KMS-11 (cell line): ENCODE measurements at regions not wholly inside any gene's neighbourhood (a gene's known extent, or its start where the extent isn't known, plus 50 kb on each side); places are given as distances from the start of the nearest gene placed in this dataset.

Source experiments
- H2AFZ ChIP-seq: fragments of 200-600 bp; sonication (generic); 2 replicates; pipeline ENCODE4 v1.6.1; 2016; ENCODE audit warnings: antibody characterized with exemption, mixed run types, low read depth
- H3K27ac ChIP-seq: fragments of 200-600 bp; sonication (generic); 2 replicates; pipeline ENCODE4 v1.6.1; 2016; ENCODE audit warnings: mild to moderate bottlenecking, mixed run types
- H3K27me3 ChIP-seq: fragments of 200-600 bp; sonication (generic); 2 replicates; pipeline ENCODE4 v1.6.1; 2017; ENCODE audit warnings: mild to moderate bottlenecking, low read depth, mixed run types, moderate library complexity; ENCODE audit not compliant: insufficient read depth
- H3K36me3 ChIP-seq: fragments of 200-600 bp; sonication (generic); 2 replicates; pipeline ENCODE4 v1.6.1; 2017; ENCODE audit warnings: mild to moderate bottlenecking, mixed run types; ENCODE audit not compliant: insufficient read depth
- H3K4me1 ChIP-seq: fragments of 200-600 bp; sonication (generic); 2 replicates; pipeline ENCODE4 v1.6.1; 2016; ENCODE audit warnings: mild to moderate bottlenecking, low read depth, mixed run types; ENCODE audit not compliant: poor library complexity, severe bottlenecking
- H3K4me2 ChIP-seq: fragments of 200-600 bp; sonication (generic); 2 replicates; pipeline ENCODE4 v1.7.0; 2016; ENCODE audit warnings: mild to moderate bottlenecking, mixed run types
- H3K4me3 ChIP-seq: fragments of 200-600 bp; sonication (generic); IDR thresholded peaks from 2 replicates; pipeline ENCODE4 v1.6.1; 2017; ENCODE audit warnings: low read depth, low read length, mixed read lengths; ENCODE audit not compliant: insufficient read depth
- H3K79me2 ChIP-seq: fragments of 200-600 bp; sonication (generic); 2 replicates; pipeline ENCODE4 v1.6.1; 2016; ENCODE audit warnings: low read depth, mixed run types; ENCODE audit not compliant: insufficient read depth
- H3K9ac ChIP-seq: fragments of 200-600 bp; sonication (generic); 2 replicates; pipeline ENCODE4 v1.6.1; 2016; ENCODE audit warnings: mild to moderate bottlenecking, mixed run types
- H4K20me1 ChIP-seq: fragments of 200-600 bp; sonication (generic); 2 replicates; pipeline ENCODE4 v1.6.1; 2016; ENCODE audit warnings: mild to moderate bottlenecking, mixed run types; ENCODE audit not compliant: insufficient read depth
- CTCF ChIP-seq: fragments of 200-600 bp; sonication (generic); conservative IDR thresholded peaks from 2 replicates; pipeline ENCODE4 v1.6.1; 2017; ENCODE audit warnings: low read depth, mild to moderate bottlenecking, antibody characterized with exemption, low read length, moderate library complexity, mixed read lengths

DNA sequence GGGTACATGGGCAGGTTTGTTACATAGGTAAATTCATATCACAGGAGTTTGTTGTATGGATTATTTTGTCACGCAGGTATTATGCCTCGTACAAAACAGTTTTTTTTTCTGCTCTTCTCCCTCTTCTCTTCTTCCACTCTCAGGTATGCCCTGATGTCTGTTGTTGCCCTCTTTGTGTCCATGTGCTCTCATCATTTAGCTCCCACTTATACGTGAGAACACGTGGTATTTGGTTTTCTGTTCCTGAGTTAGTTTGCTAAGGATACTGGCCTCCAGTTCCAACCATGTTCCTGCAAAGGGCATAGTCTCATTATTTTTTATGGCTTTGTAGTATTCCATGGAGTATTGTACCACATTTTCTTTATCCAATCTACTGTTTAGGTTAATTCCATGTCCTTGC is 65.7 kb downstream of the UNC5CL start:
- Histone ChIP-seq H4K20me1 (no peaks in the 10 kb centered on the region), H3K9ac (no peak overlapping the region), H3K4me1 (no peaks in the 10 kb centered on the region), H2AFZ (no peak overlapping the region), H3K36me3 (no peaks in the 10 kb centered on the region), H3K79me2 (no peaks in the 10 kb centered on the region), H3K4me3 (no peak overlapping the region), H3K27ac (no peak overlapping the region), H3K27me3 (no peaks in the 10 kb centered on the region), H3K4me2 (no peak overlapping the region)
- TF ChIP-seq CTCF: no peak

GRCh38 chr6:40972814-40973213 is 66.2 kb downstream of the UNC5CL start:
- TF ChIP-seq CTCF: no peak
- H3K4me3 ChIP-seq: no peak overlapping the region

DNA sequence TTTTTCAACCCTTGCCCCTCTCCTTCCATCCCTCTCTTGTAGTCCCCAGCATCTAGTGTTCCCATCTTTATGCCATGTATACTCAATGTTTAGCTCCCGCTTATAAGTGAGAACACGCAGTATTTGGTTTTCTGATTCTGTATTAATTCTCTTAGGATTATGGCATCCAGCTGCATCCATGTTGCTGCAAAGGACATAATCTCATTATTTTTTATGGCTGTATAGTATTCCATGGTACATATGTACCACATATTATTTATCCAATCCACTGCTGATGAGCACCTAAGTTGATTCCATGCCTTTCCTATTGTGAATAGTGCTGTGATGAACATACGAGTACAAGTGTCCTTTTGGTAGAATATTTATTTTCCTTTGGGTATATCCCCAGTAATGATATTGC is 66.8 kb downstream of the UNC5CL start:
- Histone ChIP-seq H4K20me1 (no peaks in the 10 kb centered on the region), H3K4me2 (no peak overlapping the region), H3K27me3 (no peaks in the 10 kb centered on the region), H3K79me2 (no peaks in the 10 kb centered on the region), H3K4me3 (no peak overlapping the region), H3K27ac (no peak overlapping the region), H3K36me3 (no peaks in the 10 kb centered on the region), H2AFZ (no peak overlapping the region), H3K9ac (no peak overlapping the region), H3K4me1 (no peaks in the 10 kb centered on the region)
- TF ChIP-seq CTCF: no peak

More at GRCh38 chr6:40972814-40973213, 66.2 kb downstream of the UNC5CL start:
- no peak overlapping the region for H3K27ac ChIP-seq
- no peak overlapping the region for H2AFZ ChIP-seq
- H3K4me1 ChIP-seq: no peaks in the 10 kb centered on the region
- H4K20me1 ChIP-seq: no peaks in the 10 kb centered on the region
- no peak overlapping the region for H3K4me2 ChIP-seq
- no peaks in the 10 kb centered on the region for H3K27me3 ChIP-seq
- no peaks in the 10 kb centered on the region for H3K36me3 ChIP-seq
- no peaks in the 10 kb centered on the region for H3K79me2 ChIP-seq
- H3K9ac ChIP-seq: no peak overlapping the region

GRCh38 chr6:40968620-40969164 is 70.3 kb downstream of the UNC5CL start:
- no peak overlapping the region for H2AFZ ChIP-seq
- no peaks in the 10 kb centered on the region for H3K79me2 ChIP-seq
- no peak overlapping the region for H3K4me3 ChIP-seq
- H3K27ac ChIP-seq: no peak overlapping the region
- no peaks in the 10 kb centered on the region for H3K4me1 ChIP-seq
- no peaks in the 10 kb centered on the region for H3K36me3 ChIP-seq
- H3K27me3 ChIP-seq: no peaks in the 10 kb centered on the region
- H4K20me1 ChIP-seq: no peaks in the 10 kb centered on the region
- TF ChIP-seq CTCF: no peak
- H3K4me2 ChIP-seq: no peak overlapping the region
- H3K9ac ChIP-seq: no peak overlapping the region

DNA sequence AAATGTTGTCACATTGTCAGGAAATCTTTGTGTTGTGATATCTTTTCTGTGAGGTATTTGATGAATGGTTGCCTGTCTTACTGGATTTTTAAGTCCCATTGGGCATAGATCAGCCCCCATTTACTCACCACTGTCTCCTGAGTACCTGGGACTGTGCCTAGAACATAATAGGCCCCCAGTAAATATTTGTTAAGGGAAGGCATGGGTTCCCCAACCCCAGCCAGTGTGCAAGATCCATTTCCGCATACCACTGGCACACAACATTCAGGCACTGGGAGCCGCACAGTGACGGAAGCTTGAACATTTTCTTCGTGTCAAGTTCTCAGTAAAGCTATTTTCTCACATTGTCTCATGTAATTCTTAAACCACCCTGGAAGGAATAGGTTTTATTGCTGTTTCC is 72.2 kb downstream of the UNC5CL start:
- Histone ChIP-seq H3K36me3 (no peaks in the 10 kb centered on the region), H3K79me2 (no peaks in the 10 kb centered on the region), H3K4me3 (no peak overlapping the region), H3K9ac (no peak overlapping the region), H4K20me1 (no peaks in the 10 kb centered on the region), H3K27me3 (no peaks in the 10 kb centered on the region), H3K4me1 (peaks cover 8% of the 10 kb centered on the region), H3K27ac (no peak overlapping the region), H3K4me2 (no peak overlapping the region), H2AFZ (no peak overlapping the region)
- TF ChIP-seq CTCF: no peak
